Omental fat pad (tissue), 3 donors: ENCODE measurements at regions not wholly inside any gene's neighbourhood (a gene's known extent, or its start where the extent isn't known, plus 50 kb on each side); places are given as distances from the start of the nearest gene placed in this dataset.

ENCODE experiments used
- ATAC-seq: fragments of 150-250 bp; one replicate; pipeline ENCODE4 v1.9.1; 2016; ENCODE audit warnings: mild to moderate bottlenecking, moderate library complexity; ENCODE audit not compliant: low FRiP score
- DNase-seq: peaks from one replicate; pipeline ENCODE4 v3.0.0-alpha.2; 2019; ENCODE audit warnings: low spot score
- TF ChIP-seq, protein P1 (sequence below), 3 donors: fragments of 450-650 bp; IDR thresholded peaks; one replicate each; pipeline ENCODE4 v1.5.1; 2016 to 2017; ENCODE audit warnings: antibody characterized with exemption in 3 of 3, mild to moderate bottlenecking in 3 of 3, moderate library complexity in 2 of 3

DNA sequence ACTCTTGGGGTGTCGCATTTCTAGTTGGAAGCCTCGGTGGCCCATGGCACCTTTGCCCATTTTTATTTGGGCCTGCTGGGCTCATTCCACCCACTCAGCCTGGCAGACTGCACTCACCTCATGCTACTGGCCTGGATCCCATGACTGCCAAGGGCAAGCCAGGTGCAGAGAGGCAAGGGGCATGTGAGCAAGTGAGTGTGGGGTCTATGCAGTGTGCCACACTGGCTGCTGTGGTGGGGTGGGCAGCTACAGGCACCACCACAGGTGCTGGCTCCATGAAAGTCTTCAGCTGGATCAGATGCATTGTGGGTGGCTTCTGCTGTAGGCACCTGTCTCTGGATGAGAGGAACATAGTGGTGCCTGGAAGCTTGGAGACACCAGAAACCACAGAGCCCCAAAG lies 220.8 kb downstream of the POLR1F start:
- DNase-seq = no peak
- no peak for ATAC-seq
- TF ChIP-seq, protein P1, sequence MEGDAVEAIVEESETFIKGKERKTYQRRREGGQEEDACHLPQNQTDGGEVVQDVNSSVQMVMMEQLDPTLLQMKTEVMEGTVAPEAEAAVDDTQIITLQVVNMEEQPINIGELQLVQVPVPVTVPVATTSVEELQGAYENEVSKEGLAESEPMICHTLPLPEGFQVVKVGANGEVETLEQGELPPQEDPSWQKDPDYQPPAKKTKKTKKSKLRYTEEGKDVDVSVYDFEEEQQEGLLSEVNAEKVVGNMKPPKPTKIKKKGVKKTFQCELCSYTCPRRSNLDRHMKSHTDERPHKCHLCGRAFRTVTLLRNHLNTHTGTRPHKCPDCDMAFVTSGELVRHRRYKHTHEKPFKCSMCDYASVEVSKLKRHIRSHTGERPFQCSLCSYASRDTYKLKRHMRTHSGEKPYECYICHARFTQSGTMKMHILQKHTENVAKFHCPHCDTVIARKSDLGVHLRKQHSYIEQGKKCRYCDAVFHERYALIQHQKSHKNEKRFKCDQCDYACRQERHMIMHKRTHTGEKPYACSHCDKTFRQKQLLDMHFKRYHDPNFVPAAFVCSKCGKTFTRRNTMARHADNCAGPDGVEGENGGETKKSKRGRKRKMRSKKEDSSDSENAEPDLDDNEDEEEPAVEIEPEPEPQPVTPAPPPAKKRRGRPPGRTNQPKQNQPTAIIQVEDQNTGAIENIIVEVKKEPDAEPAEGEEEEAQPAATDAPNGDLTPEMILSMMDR (IDR thresholded peaks at IDR 0.05) = no peak

DNA sequence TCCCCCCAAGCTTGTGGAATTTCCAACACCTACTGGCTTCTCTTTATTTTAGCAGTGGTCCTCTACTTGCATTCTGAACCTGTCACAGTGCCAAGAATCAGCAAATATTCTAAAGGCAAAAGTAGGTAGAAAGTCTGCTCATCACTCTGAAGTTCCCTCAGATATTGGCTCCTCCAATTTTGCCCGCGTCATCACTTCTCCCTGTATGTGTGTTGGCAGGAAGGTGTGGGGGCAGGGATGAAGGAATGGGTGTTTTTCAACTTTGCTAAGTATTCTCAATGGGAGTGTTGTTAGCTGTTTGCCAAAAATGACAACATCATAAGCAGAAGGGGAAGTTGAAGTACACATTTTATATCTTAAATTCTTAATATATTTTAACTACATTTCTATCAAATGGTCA lies 226.2 kb downstream of the POLR1F start:
- TF ChIP-seq, protein P1 (IDR thresholded peaks at IDR 0.05) = no peak
- ATAC-seq (no peak), DNase-seq (no peak)

DNA sequence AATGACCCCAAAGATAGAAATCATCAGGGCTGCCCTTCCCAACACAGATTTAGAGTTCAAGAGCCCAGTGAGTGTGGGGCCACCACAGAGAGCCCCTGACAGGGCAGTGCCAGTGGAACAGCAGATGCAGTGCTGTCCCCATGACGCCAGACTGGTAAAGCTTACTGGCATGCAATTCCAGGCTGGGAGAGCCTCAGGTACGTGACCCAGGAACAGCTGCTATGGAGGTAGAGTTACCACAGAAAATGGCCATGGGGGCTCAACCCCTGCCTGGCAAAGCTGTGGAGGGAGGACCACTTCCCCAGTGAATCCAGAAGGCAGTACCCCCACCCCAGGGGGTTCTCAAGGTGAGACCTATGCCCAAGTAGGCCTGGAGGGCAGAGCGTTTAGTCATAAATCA lies 228.5 kb downstream of the POLR1F start:
- ATAC-seq (no peak), DNase-seq (no peak)
- TF ChIP-seq, protein P1 (IDR thresholded peaks at IDR 0.05) = no peak

DNA sequence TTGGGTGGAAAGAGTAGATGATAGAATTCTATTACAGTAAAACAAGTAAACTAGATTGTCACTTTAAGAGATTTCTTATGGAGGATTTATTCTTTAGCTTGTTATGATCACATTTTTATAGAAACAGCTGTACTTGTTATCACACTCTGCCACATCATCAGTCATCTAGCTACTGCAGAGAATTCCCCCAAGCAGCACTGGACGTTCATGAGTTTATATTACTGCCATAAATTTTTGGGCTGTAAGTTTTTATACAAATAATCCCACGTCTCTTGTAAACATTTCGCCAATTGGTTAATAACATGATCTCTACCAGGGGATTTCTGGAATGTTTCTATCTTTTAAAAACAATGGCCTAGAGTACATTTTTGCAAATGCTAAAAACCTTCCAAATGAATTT lies 238.8 kb downstream of the POLR1F start:
- TF ChIP-seq, protein P1 (IDR thresholded peaks at IDR 0.05) = no peak
- no peak for ATAC-seq
- no peak for DNase-seq

DNA sequence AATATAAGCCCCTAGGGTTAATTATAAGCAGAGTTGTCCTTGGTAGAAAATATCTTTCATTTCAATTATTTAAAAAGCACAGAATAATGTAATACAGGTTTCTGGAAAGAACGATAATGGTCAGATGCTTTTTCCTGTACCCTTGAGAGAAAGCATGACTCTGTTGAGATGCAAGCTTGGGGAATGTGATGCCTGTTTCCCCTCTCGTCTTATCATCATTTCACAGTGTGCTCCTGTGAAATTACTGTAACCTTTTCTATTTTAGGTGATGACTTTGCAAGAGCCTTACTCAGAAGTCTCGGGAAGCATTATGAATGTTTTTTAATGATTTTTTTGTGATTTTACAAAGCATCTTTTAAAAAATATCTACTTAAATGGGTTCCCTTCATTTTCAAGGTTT lies 243.0 kb downstream of the POLR1F start:
- no peak for ATAC-seq
- no peak for DNase-seq
- TF ChIP-seq, protein P1 (IDR thresholded peaks at IDR 0.05) = no peak

DNA sequence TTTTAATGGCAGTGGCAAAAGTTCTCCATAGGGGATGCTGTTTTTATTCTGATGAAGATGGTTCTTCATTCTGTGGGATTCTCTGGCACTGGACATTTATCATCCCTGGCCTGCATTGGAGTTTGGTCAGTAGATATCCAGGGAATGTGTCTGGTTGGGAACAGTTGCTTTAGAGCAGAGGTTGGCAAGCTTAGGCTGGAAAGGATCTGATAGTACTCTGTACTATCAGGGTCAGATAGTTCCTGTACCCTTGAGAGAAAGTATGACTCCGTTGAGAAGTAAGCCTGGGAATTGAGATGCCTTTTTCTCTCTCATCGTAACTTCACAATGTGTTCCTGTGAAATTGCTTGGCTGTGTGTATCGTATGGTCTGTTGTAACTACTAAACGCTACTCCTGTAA lies 244.1 kb downstream of the POLR1F start:
- ATAC-seq = no peak
- DNase-seq = no peak
- TF ChIP-seq, protein P1 (IDR thresholded peaks at IDR 0.05) = no peak

DNA sequence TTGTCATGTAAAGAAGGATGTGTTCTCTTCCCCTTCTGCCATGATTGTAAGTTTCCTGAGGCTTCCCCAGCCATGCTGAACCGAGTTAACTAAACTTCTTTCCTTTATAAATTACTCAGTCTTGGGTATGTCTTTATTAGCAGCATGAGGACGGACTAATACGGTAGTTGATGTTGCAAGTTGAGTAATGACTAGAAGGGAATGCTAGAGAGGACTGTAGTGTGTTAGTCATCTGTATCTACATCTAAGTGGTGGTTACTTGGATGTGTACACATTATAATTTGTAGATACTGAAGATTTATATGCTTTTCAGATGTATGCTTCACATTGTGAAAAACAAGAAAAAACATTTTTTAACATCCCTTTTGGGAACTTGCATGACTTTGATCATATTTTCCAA lies 244.6 kb downstream of the POLR1F start:
- DNase-seq (no peak), ATAC-seq (no peak)
- TF ChIP-seq, protein P1 (IDR thresholded peaks at IDR 0.05) = no peak
